HL-60 (cell line): ENCODE measurements at regions not wholly inside any gene's neighbourhood (a gene's known extent, or its start where the extent isn't known, plus 50 kb on each side); places are given as distances from the start of the nearest gene placed in this dataset.

Experiments used
- CTCF ChIP-seq: IDR thresholded peaks from one replicate; pipeline ENCODE4 v1.5.1; 2011; ENCODE audit warnings: low read length, control low read depth, inconsistent platforms; ENCODE audit not compliant: insufficient read depth
- GABPA ChIP-seq: IDR thresholded peaks from 2 replicates; pipeline ENCODE4 v1.6.1; 2012; ENCODE audit warnings: low read depth
- POLR2AphosphoS5 ChIP-seq: IDR thresholded peaks from 2 replicates; pipeline ENCODE4 v1.6.1; 2012; ENCODE audit warnings: low read depth
- REST ChIP-seq: IDR thresholded peaks from 2 replicates; pipeline ENCODE4 v1.6.1; 2012; ENCODE audit warnings: low read depth; ENCODE audit not compliant: insufficient replicate concordance

GRCh38 chr3:116806351-116806750, 96.8 kb downstream of the TUSC7 start:
- TF ChIP-seq CTCF = no peak
- no peak for TF ChIP-seq REST
- TF ChIP-seq POLR2AphosphoS5 = no peak
- no peak for TF ChIP-seq GABPA
